HL-60/S4 (cell line): ENCODE measurements at regions not wholly inside any gene's neighbourhood (a gene's known extent, or its start where the extent isn't known, plus 50 kb on each side); places are given as distances from the start of the nearest gene placed in this dataset.
"Not testable (repeated sequence)": the region's sequence is repeated elsewhere in the genome, so short reads cannot be mapped to it uniquely, and the experiment has no call there.

Experiments used
- in situ Hi-C: fragments of 300-500 bp; cut with MboI; formaldehyde crosslinking; loops from 2 replicates; pipeline ENCODE4 v1.14.3; 2022; ENCODE audit warnings: low sequenced_read_pairs

GRCh38 chr13:47708386-47708785, 292.7 kb downstream of the SUCLA2 start:
- in situ Hi-C loops = no loop called here

GRCh38 chr13:47707414-47707813, 293.7 kb downstream of the SUCLA2 start:
- in situ Hi-C loops = no loop called here

GRCh38 chr13:47705185-47705584, 295.9 kb downstream of the SUCLA2 start:
- in situ Hi-C loops = no loop called here

- in situ Hi-C loops = no loop called here
Observed at GRCh38 chr13:47696674-47697073, 304.4 kb downstream of the SUCLA2 start.

- in situ Hi-C loops = no loop called here
Observed at GRCh38 chr13:47687577-47687976, 313.5 kb downstream of the SUCLA2 start.

GRCh38 chr13:47685156-47685555, 315.9 kb downstream of the SUCLA2 start:
- in situ Hi-C loops = not testable (repeated sequence)

GRCh38 chr13:47680748-47681147, 320.3 kb downstream of the SUCLA2 start:
- in situ Hi-C loops = no loop called here

- in situ Hi-C loops = no loop called here
Observed at GRCh38 chr13:47679401-47679800, 321.7 kb downstream of the SUCLA2 start.

- in situ Hi-C loops = no loop called here
Observed at GRCh38 chr13:47678201-47678968, 322.7 kb downstream of the SUCLA2 start.

GRCh38 chr13:47675871-47676270, 325.2 kb downstream of the SUCLA2 start:
- in situ Hi-C loops = no loop called here

GRCh38 chr13:47673009-47673850, 327.8 kb downstream of the SUCLA2 start:
- in situ Hi-C loops = no loop called here

GRCh38 chr13:47672245-47673008, 328.6 kb downstream of the SUCLA2 start:
- in situ Hi-C loops = no loop called here

GRCh38 chr13:47671776-47672175, 329.3 kb downstream of the SUCLA2 start:
- in situ Hi-C loops = no loop called here

GRCh38 chr13:47665043-47665442, 336.0 kb downstream of the SUCLA2 start:
- in situ Hi-C loops = no loop called here

GRCh38 chr13:47661076-47661475, 340.0 kb downstream of the SUCLA2 start:
- in situ Hi-C loops = no loop called here

GRCh38 chr13:47656651-47657050, 344.4 kb downstream of the SUCLA2 start:
- in situ Hi-C loops = no loop called here

GRCh38 chr13:47650209-47650608, 350.9 kb downstream of the SUCLA2 start:
- in situ Hi-C loops = no loop called here

GRCh38 chr13:47647001-47647400, 354.1 kb downstream of the SUCLA2 start:
- in situ Hi-C loops = no loop called here

- in situ Hi-C loops = no loop called here
Observed at GRCh38 chr13:47646298-47646697, 354.8 kb downstream of the SUCLA2 start.

GRCh38 chr13:47639738-47640447, 361.2 kb downstream of the SUCLA2 start:
- in situ Hi-C loops = no loop called here

GRCh38 chr13:47638627-47639026, 362.4 kb downstream of the SUCLA2 start:
- in situ Hi-C loops = no loop called here
